Stomach smooth muscle (tissue), 2 donors: ENCODE measurements at regions not wholly inside any gene's neighbourhood (a gene's known extent, or its start where the extent isn't known, plus 50 kb on each side); places are given as distances from the start of the nearest gene placed in this dataset.

ENCODE experiments used
- H3K27ac ChIP-seq: one replicate; pipeline ENCODE4 v1.7.0; 2013; ENCODE audit warnings: mild to moderate bottlenecking, low read length, inconsistent platforms
- H3K27me3 ChIP-seq, 2 donors: one replicate each; pipeline ENCODE4 v1.7.0; 2013; ENCODE audit warnings: low read length in 2 of 2; ENCODE audit not compliant: insufficient read depth in 2 of 2, control insufficient read depth in 1 of 2
- H3K36me3 ChIP-seq, 2 donors: one replicate each; pipeline ENCODE4 v1.7.0; 2013; ENCODE audit warnings: low read length in 2 of 2; ENCODE audit not compliant: control insufficient read depth in 2 of 2, insufficient read depth in 2 of 2
- H3K4me1 ChIP-seq: one replicate; pipeline ENCODE4 v1.7.0; 2013; ENCODE audit warnings: low read length; ENCODE audit not compliant: control insufficient read depth, insufficient read depth
- H3K4me3 ChIP-seq, 2 donors: one replicate each; pipeline ENCODE4 v1.7.0; 2013; ENCODE audit warnings: low read length in 2 of 2
- H3K9ac ChIP-seq, 2 donors: one replicate each; pipeline ENCODE4 v1.7.0; 2013; ENCODE audit warnings: low read length in 2 of 2, mild to moderate bottlenecking in 1 of 2
- H3K9me3 ChIP-seq, 2 donors: one replicate each; pipeline ENCODE4 v1.7.0; 2013; ENCODE audit warnings: low read length in 2 of 2; ENCODE audit not compliant: control insufficient read depth in 2 of 2
- donor health status: healthy.
- donor health status: Pancreatic carcinoma.

DNA sequence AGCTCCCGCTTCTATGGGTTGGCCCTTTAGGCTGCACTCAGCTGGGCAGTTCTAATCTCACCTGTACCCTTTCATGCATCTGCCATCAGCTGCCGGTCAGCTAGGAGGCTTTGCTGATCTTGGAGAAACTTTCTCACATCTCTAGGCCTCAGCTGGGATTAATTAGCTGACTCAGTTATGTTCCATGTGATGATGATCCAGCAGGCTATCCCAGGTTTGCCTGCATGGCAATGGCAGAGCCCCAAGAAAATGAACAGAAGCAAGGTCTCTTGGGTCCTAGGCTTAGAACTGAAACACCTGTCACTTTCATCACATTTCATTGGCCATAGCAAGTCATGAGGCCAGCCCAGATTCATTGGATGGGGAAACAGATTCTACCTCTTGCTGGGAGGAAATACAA is 304.6 kb upstream of the TBC1D5 start:
- Histone ChIP-seq H3K27me3 (no peaks in the 10 kb centered on the region), H3K36me3 (no peaks in the 10 kb centered on the region), H3K4me1 (no peaks in the 10 kb centered on the region), H3K9me3 (no peaks in the 10 kb centered on the region), H3K9ac (no peak overlapping the region), H3K4me3 (no peak overlapping the region), H3K27ac (no peak overlapping the region)

DNA sequence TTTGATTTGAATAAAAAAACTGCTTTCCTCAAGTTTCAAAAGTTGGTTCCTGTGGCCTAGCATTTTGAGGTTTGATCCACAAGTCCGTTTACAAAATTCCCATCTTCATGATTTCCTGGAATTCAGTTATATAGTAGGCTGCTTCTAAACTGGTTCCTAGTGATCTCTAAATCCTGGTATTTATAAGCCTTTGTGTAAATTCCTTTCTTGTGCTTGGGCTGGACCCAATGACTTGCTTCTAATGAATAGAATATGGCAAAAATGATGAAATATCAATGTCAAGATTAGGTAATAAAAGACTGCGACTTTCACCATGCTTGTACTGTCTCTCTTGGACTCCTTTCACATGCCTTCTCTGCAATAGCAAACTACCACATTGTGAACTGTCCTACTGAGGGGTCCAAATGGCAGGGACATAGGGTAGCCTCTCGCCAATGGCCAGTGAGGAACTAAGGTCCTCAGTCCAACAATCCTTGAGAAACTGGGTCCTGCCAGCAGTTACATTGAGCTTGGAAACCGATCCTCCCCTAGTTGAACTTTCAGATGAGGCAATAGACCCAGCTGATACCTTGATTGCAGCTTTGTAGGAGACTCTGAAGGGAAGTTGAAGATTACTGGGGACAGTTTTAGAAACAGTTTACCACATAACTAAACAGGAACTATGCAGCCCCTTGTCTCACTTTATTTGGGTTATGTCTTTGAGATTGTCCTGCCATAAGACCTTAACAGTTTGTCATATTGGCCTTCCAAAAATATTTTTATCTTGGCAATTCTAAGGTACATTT is 303.9 kb upstream of the TBC1D5 start:
- Histone ChIP-seq H3K27me3 (no peaks in the 10 kb centered on the region), H3K9ac (no peak overlapping the region), H3K36me3 (no peaks in the 10 kb centered on the region), H3K4me1 (no peaks in the 10 kb centered on the region), H3K4me3 (no peak overlapping the region), H3K9me3 (no peaks in the 10 kb centered on the region), H3K27ac (no peak overlapping the region)

DNA sequence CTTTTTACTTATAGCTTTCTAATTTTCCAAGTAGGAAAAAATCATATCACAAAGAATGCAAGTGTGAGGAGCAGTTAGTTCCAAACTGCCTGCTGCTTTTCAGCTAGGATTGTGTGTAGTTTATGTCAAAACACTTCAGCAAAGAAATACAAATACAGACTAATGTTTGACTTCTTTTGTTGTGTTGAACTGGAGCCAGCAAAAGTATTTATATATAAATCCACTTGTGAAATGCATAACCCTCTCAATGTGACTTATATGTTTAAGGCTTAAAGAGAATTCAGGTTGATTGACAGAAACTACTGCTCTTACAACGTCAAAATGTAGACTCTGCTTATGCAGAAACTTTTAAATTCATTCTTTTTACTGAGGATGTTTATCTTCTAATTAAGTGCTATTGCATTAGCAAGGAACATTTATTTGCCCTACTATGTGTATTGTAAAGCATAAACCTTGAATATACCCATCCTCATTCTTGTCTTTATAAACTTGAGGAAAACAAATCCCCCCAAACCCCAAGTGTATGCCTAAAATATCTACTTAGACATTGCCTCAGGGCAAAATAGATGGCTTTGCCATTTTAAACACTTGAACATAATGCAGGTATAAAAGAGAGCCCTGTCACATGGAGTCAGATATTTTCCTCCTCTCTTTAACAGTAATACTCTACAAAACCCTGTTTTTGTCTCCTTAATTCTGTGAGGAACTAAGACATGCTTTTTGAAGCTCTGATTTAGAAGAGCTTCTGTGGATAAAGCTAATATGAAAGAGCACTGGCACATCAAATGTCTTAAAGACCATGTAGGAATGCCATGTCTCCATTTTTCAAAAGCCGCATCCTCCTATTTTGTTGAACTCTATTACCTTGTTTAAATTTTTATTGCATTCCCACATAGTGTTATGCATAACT is 302.8 kb upstream of the TBC1D5 start:
- Histone ChIP-seq H3K4me1 (no peaks in the 10 kb centered on the region), H3K27me3 (no peaks in the 10 kb centered on the region), H3K9ac (no peak overlapping the region), H3K4me3 (no peak overlapping the region), H3K9me3 (no peaks in the 10 kb centered on the region), H3K36me3 (no peaks in the 10 kb centered on the region), H3K27ac (no peak overlapping the region)

DNA sequence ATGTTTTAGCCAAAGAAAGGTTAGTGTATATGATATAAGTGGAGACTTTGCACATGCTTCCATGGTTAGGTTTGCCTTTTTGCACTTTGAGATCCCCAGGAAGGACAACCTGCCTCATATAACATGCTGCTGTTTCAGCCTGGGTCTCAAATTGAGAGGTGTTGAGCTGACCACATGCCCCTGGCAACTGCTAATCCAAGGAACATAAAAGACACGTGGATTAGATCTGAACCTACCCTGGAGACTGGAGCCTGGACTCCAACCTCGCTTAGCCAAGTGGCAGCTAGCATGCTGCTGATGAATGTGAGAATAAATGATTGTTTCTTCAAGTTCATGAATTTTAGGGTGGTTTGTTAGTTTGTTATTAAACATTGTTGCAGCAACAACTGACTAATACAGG is 301.8 kb upstream of the TBC1D5 start:
- H3K27me3 ChIP-seq, result no peaks in the 10 kb centered on the region
- H3K36me3 ChIP-seq, result no peaks in the 10 kb centered on the region
- no peak overlapping the region for H3K4me3 ChIP-seq
- no peaks in the 10 kb centered on the region for H3K4me1 ChIP-seq
- H3K9me3 ChIP-seq, result no peaks in the 10 kb centered on the region
- no peak overlapping the region for H3K27ac ChIP-seq
- no peak overlapping the region for H3K9ac ChIP-seq

DNA sequence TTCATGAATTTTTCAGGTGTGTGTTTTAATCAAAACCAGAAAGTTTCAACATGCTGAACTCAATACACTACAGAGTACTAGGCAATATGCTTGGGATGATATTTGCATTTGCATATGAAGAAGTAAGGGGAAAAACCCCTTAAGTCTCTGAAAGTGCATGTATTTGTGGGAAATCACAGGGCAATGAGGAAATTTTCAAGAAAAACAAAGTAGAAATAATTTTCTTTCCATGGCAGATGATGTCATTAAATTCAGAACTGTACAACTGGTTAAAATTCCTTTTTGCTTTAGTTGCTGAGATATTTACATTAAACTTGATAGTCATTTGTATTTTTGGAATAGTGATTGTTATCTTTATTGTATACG is 294.0 kb upstream of the TBC1D5 start:
- Histone ChIP-seq H3K36me3 (no peaks in the 10 kb centered on the region), H3K27ac (no peak overlapping the region), H3K4me3 (no peak overlapping the region), H3K27me3 (no peaks in the 10 kb centered on the region), H3K9me3 (no peaks in the 10 kb centered on the region), H3K9ac (no peak overlapping the region), H3K4me1 (no peaks in the 10 kb centered on the region)

DNA sequence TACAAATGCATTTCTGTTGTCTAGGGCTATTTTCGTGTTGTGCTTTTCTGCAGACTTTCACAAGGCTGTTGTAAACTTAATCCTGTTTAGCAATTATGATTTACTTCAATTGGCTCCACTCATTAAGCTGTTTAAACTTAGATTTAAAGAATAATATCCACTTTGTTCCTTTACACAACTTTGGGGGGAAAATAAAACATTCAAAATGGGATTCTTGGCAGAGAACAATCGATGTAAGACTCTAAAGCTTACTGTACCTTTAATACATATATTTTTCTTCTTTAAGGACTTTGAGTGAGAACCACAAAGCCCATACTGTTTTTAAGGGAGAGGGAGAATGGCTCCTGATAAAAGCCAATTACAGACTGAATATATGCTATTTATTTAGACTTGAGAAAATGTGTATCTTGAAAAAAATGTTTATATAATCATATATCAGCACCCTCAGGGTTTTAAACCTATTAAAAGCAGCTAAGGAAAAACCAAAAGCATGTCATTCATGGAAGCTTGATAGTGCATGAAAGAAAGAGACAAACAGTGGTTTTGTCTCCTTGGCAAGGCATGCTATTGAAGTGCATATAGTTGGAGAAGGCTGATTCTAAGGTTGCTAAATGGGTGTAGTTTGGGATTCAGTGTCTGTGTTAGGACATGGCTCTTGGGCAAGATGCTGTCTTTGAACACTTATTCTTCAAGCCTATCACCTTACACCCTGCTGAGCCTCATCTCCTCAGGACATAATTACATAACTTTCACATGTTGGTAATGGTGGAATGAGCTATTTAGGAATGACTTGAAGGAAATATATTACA is 293.4 kb upstream of the TBC1D5 start:
- H3K4me3 ChIP-seq, result no peak overlapping the region
- no peaks in the 10 kb centered on the region for H3K27me3 ChIP-seq
- H3K9ac ChIP-seq, result no peak overlapping the region
- no peaks in the 10 kb centered on the region for H3K4me1 ChIP-seq
- no peaks in the 10 kb centered on the region for H3K9me3 ChIP-seq
- H3K36me3 ChIP-seq, result no peaks in the 10 kb centered on the region
- H3K27ac ChIP-seq, result no peak overlapping the region

DNA sequence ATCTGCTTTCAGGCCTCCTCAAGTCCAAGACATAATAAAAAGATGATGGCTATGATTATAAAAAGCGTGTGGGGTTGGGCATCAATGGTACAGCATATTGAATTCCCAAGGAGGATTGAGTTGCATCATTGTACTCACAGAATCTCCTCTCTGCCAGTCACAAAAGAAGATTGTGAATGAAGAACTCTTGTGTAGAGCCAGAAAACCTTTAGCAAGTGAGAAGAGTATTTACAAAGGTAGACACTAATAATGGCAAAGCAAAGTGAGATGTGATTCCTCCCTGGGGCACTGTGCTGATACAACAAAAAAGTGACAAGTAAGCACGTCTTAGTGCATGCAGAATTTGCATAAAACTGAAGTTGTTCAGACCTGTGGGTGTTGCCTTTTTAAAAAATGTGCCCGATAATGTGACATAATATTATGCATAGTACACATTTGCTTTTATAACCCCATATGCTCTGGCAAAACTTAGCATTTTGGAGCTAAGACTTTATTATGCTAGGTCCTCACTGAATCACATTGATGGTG is 291.2 kb upstream of the TBC1D5 start:
- Histone ChIP-seq H3K4me1 (no peaks in the 10 kb centered on the region), H3K4me3 (no peak overlapping the region), H3K36me3 (no peaks in the 10 kb centered on the region), H3K9ac (no peak overlapping the region), H3K27me3 (no peaks in the 10 kb centered on the region), H3K9me3 (no peaks in the 10 kb centered on the region), H3K27ac (no peak overlapping the region)

DNA sequence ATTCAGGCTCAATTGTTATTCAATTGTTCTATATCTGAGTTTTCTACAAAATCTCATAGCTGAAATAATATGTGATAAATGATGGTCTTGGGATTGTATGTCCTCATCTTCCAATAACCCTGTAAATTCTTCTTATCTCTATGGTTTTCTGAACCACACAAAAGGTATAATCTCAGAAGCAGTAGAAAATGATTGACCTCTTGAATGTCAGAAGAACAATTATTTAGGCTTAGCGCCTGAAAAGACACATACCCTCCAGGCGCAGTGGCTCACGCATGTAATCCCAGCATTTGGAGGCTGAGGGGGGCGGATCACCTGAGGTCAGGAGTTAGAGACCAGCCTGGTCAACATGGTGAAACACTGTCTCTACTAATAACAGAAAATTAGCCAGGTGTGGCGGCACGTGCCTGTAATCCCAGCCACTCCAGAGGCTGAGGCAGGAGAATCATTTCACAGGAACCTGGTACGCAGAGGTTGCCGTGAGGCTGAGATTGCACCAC is 288.0 kb upstream of the TBC1D5 start:
- Histone ChIP-seq H3K9ac (no peak overlapping the region), H3K4me1 (no peaks in the 10 kb centered on the region), H3K4me3 (no peak overlapping the region), H3K36me3 (no peaks in the 10 kb centered on the region), H3K27ac (no peak overlapping the region), H3K9me3 (no peaks in the 10 kb centered on the region), H3K27me3 (no peaks in the 10 kb centered on the region)

DNA sequence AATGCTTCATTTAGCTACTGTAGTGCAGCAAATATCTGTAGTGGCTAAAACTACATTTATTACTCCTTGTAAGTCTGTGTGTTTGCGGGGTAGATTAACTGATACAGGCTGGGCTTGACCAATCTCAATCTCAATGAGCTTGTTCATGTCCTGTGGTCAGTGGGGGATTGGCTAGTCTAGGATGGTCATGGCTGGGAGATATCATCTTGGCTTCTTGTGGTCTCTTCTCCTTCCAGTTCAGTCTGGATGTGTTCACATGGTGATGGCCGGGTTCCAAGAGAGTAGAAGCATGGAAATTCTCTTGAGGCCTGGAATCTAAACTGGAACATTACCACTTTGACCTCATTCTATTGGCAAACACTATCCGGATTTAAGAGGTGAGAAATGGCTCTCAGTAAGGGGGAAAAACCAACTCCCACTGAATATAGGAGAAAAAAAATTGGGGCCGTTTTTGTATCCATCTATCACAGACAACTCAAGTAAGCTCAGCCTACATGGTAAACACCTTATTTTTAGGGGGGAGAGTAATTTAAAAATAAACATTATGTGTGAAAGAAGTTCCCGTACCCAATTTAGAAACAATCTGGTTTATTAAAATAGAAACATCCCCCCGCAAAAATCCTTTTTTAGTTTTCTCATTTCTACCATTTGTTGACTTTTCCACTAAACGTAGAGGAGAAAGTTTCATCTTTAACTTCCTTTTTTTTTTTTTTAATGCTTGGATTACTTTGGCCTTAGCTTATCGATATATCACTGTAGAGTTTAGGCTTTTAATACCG is 284.9 kb upstream of the TBC1D5 start:
- no peaks in the 10 kb centered on the region for H3K27me3 ChIP-seq
- no peak overlapping the region for H3K9ac ChIP-seq
- no peak overlapping the region for H3K27ac ChIP-seq
- H3K4me3 ChIP-seq, result no peak overlapping the region
- H3K36me3 ChIP-seq, result no peaks in the 10 kb centered on the region
- no peaks in the 10 kb centered on the region for H3K9me3 ChIP-seq
- H3K4me1 ChIP-seq, result no peaks in the 10 kb centered on the region

DNA sequence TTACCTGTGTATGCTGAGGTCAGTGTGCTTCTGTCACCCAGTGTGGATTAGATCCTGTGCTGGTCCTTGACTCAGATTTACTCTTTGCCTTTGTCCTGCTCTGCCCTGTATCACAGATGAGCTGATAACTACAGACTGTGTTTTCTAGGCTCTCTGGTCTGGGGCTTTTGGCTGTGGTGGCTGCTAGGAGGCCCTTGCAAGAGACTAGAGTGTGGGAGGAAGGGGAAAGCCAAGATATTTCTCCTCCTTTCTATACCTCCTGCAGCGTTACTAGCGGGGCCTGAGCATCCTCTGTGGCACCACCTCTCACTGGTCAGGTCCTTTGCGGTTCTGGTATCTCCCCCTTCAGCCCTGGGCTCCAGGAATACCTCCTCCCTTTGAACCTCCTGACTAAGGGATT is 282.3 kb upstream of the TBC1D5 start:
- H3K27me3 ChIP-seq, result no peaks in the 10 kb centered on the region
- no peaks in the 10 kb centered on the region for H3K36me3 ChIP-seq
- no peaks in the 10 kb centered on the region for H3K9me3 ChIP-seq
- no peak overlapping the region for H3K9ac ChIP-seq
- H3K4me1 ChIP-seq, result no peaks in the 10 kb centered on the region
- no peak overlapping the region for H3K4me3 ChIP-seq
- no peak overlapping the region for H3K27ac ChIP-seq
